WTC11 (cell line): ENCODE measurements at regions not wholly inside any gene's neighbourhood (a gene's known extent, or its start where the extent isn't known, plus 50 kb on each side); places are given as distances from the start of the nearest gene placed in this dataset.

Experiments used
- AR ChIP-seq: fragments of 250-450 bp; sonication (Bioruptor Pico); IDR thresholded peaks from 2 replicates; pipeline ENCODE4 v1.9.0; 2021; ENCODE audit warnings: mild to moderate bottlenecking
- ATF1 ChIP-seq: sonication (generic); formaldehyde crosslinking; IDR thresholded peaks from 2 replicates; pipeline ENCODE4 v1.8.1; 2023; ENCODE audit warnings: mild to moderate bottlenecking, moderate library complexity, missing genetic modification reagents
- ATF3 ChIP-seq: sonication (generic); formaldehyde crosslinking; conservative IDR thresholded peaks from 2 replicates; pipeline ENCODE4 v1.8.1; 2022; ENCODE audit warnings: mild to moderate bottlenecking, missing genetic modification reagents
- CTCF ChIP-seq: fragments of 200-600 bp; IDR thresholded peaks from 2 replicates; pipeline ENCODE4 v1.8.0; 2022; ENCODE audit warnings: antibody characterized with exemption
- ESRRA ChIP-seq: sonication (generic); formaldehyde crosslinking; IDR thresholded peaks from 2 replicates; pipeline ENCODE4 v1.8.1; 2022; ENCODE audit warnings: mild to moderate bottlenecking, missing genetic modification reagents, borderline replicate concordance
- NFE2L1 ChIP-seq: sonication (generic); formaldehyde crosslinking; IDR thresholded peaks from 2 replicates; pipeline ENCODE4 v1.8.1; 2023; ENCODE audit warnings: missing genetic modification reagents
- SP1 ChIP-seq: sonication (generic); formaldehyde crosslinking; conservative IDR thresholded peaks from 2 replicates; pipeline ENCODE4 v1.8.1; 2022; ENCODE audit warnings: missing genetic modification reagents
- TCF7 ChIP-seq: sonication (generic); formaldehyde crosslinking; IDR thresholded peaks from 2 replicates; pipeline ENCODE4 v1.8.0; 2022; ENCODE audit warnings: mild to moderate bottlenecking, low read depth, missing genetic modification reagents, moderate library complexity
- USF1 ChIP-seq: sonication (generic); formaldehyde crosslinking; IDR thresholded peaks from 2 replicates; pipeline ENCODE4 v1.8.0; 2022; ENCODE audit warnings: mild to moderate bottlenecking, missing genetic modification reagents
- USF2 ChIP-seq: sonication (generic); formaldehyde crosslinking; IDR thresholded peaks from 2 replicates; pipeline ENCODE4 v1.8.1; 2023; ENCODE audit warnings: mild to moderate bottlenecking, missing genetic modification reagents, moderate library complexity
- ZBTB43 ChIP-seq: sonication (generic); formaldehyde crosslinking; IDR thresholded peaks from 2 replicates; pipeline ENCODE4 v1.8.1; 2023; ENCODE audit warnings: mild to moderate bottlenecking, missing genetic modification reagents
- ZNF121 ChIP-seq: sonication (generic); formaldehyde crosslinking; IDR thresholded peaks from 2 replicates; pipeline ENCODE4 v1.8.0; 2023; ENCODE audit warnings: missing genetic modification reagents
- ZNF317 ChIP-seq: sonication (generic); formaldehyde crosslinking; IDR thresholded peaks from 2 replicates; pipeline ENCODE4 v1.8.1; 2023; ENCODE audit warnings: low read depth, mild to moderate bottlenecking, moderate library complexity, missing genetic modification reagents, borderline replicate concordance
- ZSCAN18 ChIP-seq: fragments of 250-450 bp; sonication (Bioruptor Pico); IDR thresholded peaks from 2 replicates; pipeline ENCODE4 v2.1.2; 2022; ENCODE audit warnings: mild to moderate bottlenecking, moderate library complexity

GRCh38 chr7:4604456-4604940 lies 77.6 kb upstream of the FOXK1 start:
- TF ChIP-seq ESRRA (CRISPR knock-in tag) (no peak), CTCF (no peak), ZBTB43 (CRISPR knock-in tag) (no peak), AR (CRISPR knock-in tag) (no peak), USF1 (CRISPR knock-in tag) (no peak), ATF1 (no peak), SP1 (CRISPR knock-in tag) (no peak), NFE2L1 (CRISPR knock-in tag) (no peak), USF2 (no peak), ATF3 (CRISPR knock-in tag) (no peak), ZNF121 (CRISPR knock-in tag) (no peak), ZSCAN18 (CRISPR knock-in tag) (no peak), ZNF317 (CRISPR knock-in tag) (no peak), TCF7 (no peak)
